ENCODE measurements at regions not wholly inside any gene's neighbourhood (a gene's known extent, or its start where the extent isn't known, plus 50 kb on each side); places are given as distances from the start of the nearest gene placed in this dataset.

GRCh38 chr9:75687359-75687953 lies 203.0 kb upstream of the PCSK5 start:
- TF ChIP-seq GATA2 (IDR thresholded peaks at IDR 0.05; ENCODE audit: low read depth, low read length) (no peak), GATA3 (IDR thresholded peaks at IDR 0.05; ENCODE audit: low read depth, low read length) (no peak)

Data from SH-SY5Y (cell line).